MM.1S (cell line): ENCODE measurements at regions not wholly inside any gene's neighbourhood (a gene's known extent, or its start where the extent isn't known, plus 50 kb on each side); places are given as distances from the start of the nearest gene placed in this dataset.
A peak's percentile ranks its signal among the peaks of the same experiment; 100 is the strongest.

Source experiments
- DNase-seq: peaks from one replicate; pipeline ENCODE4 v3.0.0-alpha.2; 2015
- H2AFZ ChIP-seq: fragments of 300-600 bp; sonication (generic); 2 replicates; pipeline ENCODE4 v1.6.0; 2016; ENCODE audit warnings: antibody characterized with exemption, low read length
- H3F3A ChIP-seq: fragments of 300-600 bp; sonication (generic); 2 replicates; pipeline ENCODE4 v1.6.1; 2016; ENCODE audit warnings: mild to moderate bottlenecking, antibody characterized with exemption, low read length, moderate library complexity, mixed read lengths; ENCODE audit not compliant: insufficient read depth
- H3K27ac ChIP-seq: fragments of 300-600 bp; sonication (generic); 2 replicates; pipeline ENCODE4 v1.5.1; 2016; ENCODE audit warnings: mild to moderate bottlenecking, low read length
- H3K27me3 ChIP-seq: fragments of 300-600 bp; sonication (generic); replicated peaks from 2 replicates; pipeline ENCODE4 v1.6.0; 2016; ENCODE audit warnings: low read length; ENCODE audit not compliant: insufficient read depth
- H3K36me3 ChIP-seq: fragments of 300-600 bp; sonication (generic); replicated peaks from 2 replicates; pipeline ENCODE4 v1.6.1; 2016; ENCODE audit warnings: mild to moderate bottlenecking, low read length, mixed read lengths; ENCODE audit not compliant: insufficient read depth
- H3K4me1 ChIP-seq: fragments of 300-600 bp; sonication (generic); 2 replicates; pipeline ENCODE4 v1.6.1; 2016; ENCODE audit warnings: low read length, mixed read lengths
- H3K4me2 ChIP-seq: fragments of 300-600 bp; sonication (generic); 2 replicates; pipeline ENCODE4 v1.6.0; 2016; ENCODE audit warnings: low read depth, low read length
- H3K4me3 ChIP-seq: fragments of 300-600 bp; sonication (generic); 2 replicates; pipeline ENCODE4 v1.5.1; 2016; ENCODE audit warnings: low read length, mixed read lengths
- H3K79me2 ChIP-seq: fragments of 300-600 bp; sonication (generic); 2 replicates; pipeline ENCODE4 v1.6.1; 2016; ENCODE audit warnings: mixed run types, low read length, mixed read lengths
- H3K9ac ChIP-seq: fragments of 300-600 bp; sonication (generic); 2 replicates; pipeline ENCODE4 v1.6.1; 2016; ENCODE audit warnings: low read length, mixed read lengths
- H3K9me2 ChIP-seq: fragments of 300-600 bp; sonication (generic); replicated peaks from 2 replicates; pipeline ENCODE4 v1.6.1; 2016; ENCODE audit warnings: mild to moderate bottlenecking, low read length, mixed read lengths; ENCODE audit not compliant: insufficient read depth
- H3K9me3 ChIP-seq: fragments of 300-600 bp; sonication (generic); replicated peaks from 2 replicates; pipeline ENCODE4 v1.6.1; 2016; ENCODE audit warnings: mild to moderate bottlenecking, low read length, mixed read lengths; ENCODE audit not compliant: insufficient read depth
- H4K20me1 ChIP-seq: fragments of 300-600 bp; sonication (generic); 2 replicates; pipeline ENCODE4 v1.6.1; 2016; ENCODE audit warnings: mild to moderate bottlenecking, low read length, moderate library complexity, mixed read lengths; ENCODE audit not compliant: insufficient read depth
- EZH2 ChIP-seq: fragments of 300-600 bp; sonication (generic); optimal IDR thresholded peaks from 2 replicates; pipeline ENCODE3; 2017; ENCODE audit warnings: low read depth, mild to moderate bottlenecking, antibody characterized with exemption, low read length, mixed read lengths
- EZH2phosphoT487 ChIP-seq: fragments of 300-600 bp; sonication (generic); IDR thresholded peaks from 2 replicates; pipeline ENCODE4 v1.6.1; 2018; ENCODE audit warnings: antibody characterized with exemption, low read length
- TF ChIP-seq, protein P1 (sequence below): fragments of 300-600 bp; sonication (generic); IDR thresholded peaks from 2 replicates; pipeline ENCODE4 v1.5.1; 2016; ENCODE audit warnings: antibody characterized with exemption, low read length, mixed read lengths

DNA sequence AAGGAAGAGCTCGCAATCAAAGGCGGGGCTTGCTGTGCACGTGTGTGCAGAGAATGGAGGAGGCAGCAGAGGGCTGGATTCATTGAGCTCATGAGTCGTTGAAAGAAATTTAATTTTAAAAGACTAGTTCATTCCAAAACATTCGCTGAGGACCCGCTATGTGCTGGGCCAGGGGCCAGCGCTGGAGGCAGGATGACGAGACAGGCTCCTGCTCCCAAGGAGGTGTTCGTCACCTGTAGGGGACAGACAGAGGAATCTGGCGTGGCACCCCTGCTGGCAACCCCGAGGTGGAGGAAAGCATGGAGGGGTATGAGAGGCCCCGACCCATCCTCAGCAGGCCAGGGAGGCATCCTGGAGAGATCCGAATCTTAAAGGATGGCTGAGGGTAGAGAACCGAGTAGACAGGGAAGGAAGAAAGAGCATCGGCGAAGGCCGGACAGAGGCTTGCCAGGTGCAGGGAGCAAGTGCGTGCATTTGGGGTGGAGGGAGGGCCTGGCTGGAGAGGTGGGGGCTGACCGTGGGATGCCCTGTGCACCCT, 96.4 kb downstream of the CPZ start:
- no peak overlapping the region for H3K4me2 ChIP-seq
- H3K4me1 ChIP-seq: no peaks in the 10 kb centered on the region
- H3K9me2 ChIP-seq: no peaks in the 10 kb centered on the region
- no peak overlapping the region for H3K27ac ChIP-seq
- peak; percentile 29 for TF ChIP-seq EZH2
- no peak for TF ChIP-seq EZH2phosphoT487
- TF ChIP-seq, protein P1, sequence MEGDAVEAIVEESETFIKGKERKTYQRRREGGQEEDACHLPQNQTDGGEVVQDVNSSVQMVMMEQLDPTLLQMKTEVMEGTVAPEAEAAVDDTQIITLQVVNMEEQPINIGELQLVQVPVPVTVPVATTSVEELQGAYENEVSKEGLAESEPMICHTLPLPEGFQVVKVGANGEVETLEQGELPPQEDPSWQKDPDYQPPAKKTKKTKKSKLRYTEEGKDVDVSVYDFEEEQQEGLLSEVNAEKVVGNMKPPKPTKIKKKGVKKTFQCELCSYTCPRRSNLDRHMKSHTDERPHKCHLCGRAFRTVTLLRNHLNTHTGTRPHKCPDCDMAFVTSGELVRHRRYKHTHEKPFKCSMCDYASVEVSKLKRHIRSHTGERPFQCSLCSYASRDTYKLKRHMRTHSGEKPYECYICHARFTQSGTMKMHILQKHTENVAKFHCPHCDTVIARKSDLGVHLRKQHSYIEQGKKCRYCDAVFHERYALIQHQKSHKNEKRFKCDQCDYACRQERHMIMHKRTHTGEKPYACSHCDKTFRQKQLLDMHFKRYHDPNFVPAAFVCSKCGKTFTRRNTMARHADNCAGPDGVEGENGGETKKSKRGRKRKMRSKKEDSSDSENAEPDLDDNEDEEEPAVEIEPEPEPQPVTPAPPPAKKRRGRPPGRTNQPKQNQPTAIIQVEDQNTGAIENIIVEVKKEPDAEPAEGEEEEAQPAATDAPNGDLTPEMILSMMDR: no peak
- no peak overlapping the region for H2AFZ ChIP-seq
- no peak overlapping the region for H3K4me3 ChIP-seq
- H3F3A ChIP-seq: no peaks in the 10 kb centered on the region
- H3K9me3 ChIP-seq: no peaks in the 10 kb centered on the region
- DNase-seq: no peak
- H3K9ac ChIP-seq: no peak overlapping the region
- H3K79me2 ChIP-seq: no peaks in the 10 kb centered on the region
- H3K36me3 ChIP-seq: no peaks in the 10 kb centered on the region
- no peaks in the 10 kb centered on the region for H4K20me1 ChIP-seq
- peaks cover 97% of the 10 kb centered on the region for H3K27me3 ChIP-seq

DNA sequence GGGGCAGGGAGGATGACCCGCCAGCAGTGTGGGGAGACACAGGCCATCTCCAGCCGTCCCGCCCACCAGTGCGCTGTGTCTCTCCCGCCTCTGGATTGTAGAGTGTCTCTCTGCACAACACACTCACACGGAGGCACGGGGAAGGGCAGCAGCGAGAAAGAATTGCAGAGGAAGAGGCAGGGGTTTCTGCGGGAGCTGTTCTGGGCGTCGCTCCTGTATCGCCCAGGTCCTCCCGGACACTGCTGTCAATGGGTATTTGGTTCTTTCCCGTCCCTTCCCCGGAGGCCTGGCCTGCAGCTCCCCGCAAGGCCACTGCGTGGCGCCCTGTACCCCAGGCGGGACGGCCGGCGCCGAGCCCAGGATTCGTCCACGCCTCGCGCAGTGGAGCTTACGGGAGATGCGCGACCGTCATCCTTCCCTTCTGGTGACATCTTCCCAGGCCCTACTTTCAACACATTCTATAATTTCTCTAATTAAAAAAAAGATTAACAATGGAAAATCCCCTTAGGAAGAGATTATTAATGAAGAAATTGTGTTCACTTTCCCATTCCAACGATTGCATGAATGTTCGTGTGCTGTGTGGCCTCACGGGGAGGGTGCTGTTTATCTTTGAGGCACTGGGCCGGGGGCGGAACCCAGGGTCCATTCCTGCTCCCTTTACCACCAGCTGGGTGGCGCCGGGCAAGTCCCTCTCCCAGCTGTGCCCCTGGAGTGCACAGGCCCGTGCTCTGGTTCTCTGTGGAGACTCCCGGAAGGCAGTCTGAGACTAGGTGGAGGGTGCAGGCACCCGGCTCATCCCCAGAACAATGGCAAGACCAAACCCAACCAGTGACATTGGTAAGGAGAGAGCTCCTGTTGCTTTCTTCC, 95.7 kb downstream of the CPZ start:
- Histone ChIP-seq H2AFZ (no peak overlapping the region), H3K4me2 (no peak overlapping the region), H3K4me3 (no peak overlapping the region), H3F3A (no peaks in the 10 kb centered on the region), H3K9ac (no peak overlapping the region), H3K4me1 (no peaks in the 10 kb centered on the region), H3K79me2 (no peaks in the 10 kb centered on the region), H3K9me2 (no peaks in the 10 kb centered on the region), H3K36me3 (no peaks in the 10 kb centered on the region), H3K27ac (no peak overlapping the region), H3K9me3 (no peaks in the 10 kb centered on the region), H3K27me3 (peaks cover 90% of the 10 kb centered on the region), H4K20me1 (no peaks in the 10 kb centered on the region)
- TF ChIP-seq, protein P1: peak; percentile 76
- no peak for TF ChIP-seq EZH2phosphoT487
- peak; percentile 31 for DNase-seq

DNA sequence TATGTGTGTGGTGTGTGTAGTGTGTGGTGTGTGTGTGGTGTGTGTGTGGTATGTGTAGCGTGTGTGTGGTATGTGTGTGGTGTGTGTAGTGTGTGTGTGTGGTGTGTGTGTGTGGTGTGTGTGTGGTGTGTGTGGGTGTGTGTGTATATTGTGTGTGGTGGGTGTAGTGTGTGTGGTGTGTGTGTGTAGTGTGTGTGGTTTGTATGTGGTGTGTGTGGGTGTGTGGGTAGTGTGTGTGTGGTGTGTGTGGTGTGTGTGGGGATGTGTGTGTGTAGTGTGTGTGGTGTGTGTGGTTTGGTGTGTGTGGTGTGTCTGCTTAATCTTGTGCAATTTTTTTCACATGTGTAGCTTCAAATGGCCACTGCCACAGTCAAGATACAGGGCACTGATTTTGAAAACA, 94.5 kb downstream of the CPZ start:
- Histone ChIP-seq H3K4me2 (no peak overlapping the region), H3K4me3 (no peak overlapping the region), H3K79me2 (no peaks in the 10 kb centered on the region), H2AFZ (no peak overlapping the region), H3K9me3 (no peaks in the 10 kb centered on the region), H3K36me3 (no peaks in the 10 kb centered on the region), H4K20me1 (no peaks in the 10 kb centered on the region), H3K9ac (no peak overlapping the region), H3K4me1 (no peaks in the 10 kb centered on the region), H3F3A (no peaks in the 10 kb centered on the region), H3K9me2 (no peaks in the 10 kb centered on the region), H3K27me3 (peaks cover 87% of the 10 kb centered on the region), H3K27ac (no peak overlapping the region)
- TF ChIP-seq EZH2: no peak
- TF ChIP-seq, protein P1: no peak
- no peak for TF ChIP-seq EZH2phosphoT487
- no peak for DNase-seq
